ENCODE measurements at regions not wholly inside any gene's neighbourhood (a gene's known extent, or its start where the extent isn't known, plus 50 kb on each side); places are given as distances from the start of the nearest gene placed in this dataset.

GRCh38 chr5:135145985-135146384 lies 112.0 kb upstream of the PITX1 start:
- TF ChIP-seq CTCF (IDR thresholded peaks at IDR 0.05) (no peak), POLR2A (IDR thresholded peaks at IDR 0.05) (no peak)

Measured in lower leg skin (tissue), 3 donors.